ENCODE measurements at regions not wholly inside any gene's neighbourhood (a gene's known extent, or its start where the extent isn't known, plus 50 kb on each side); places are given as distances from the start of the nearest gene placed in this dataset.
"Not testable (repeated sequence)": the region's sequence is repeated elsewhere in the genome, so short reads cannot be mapped to it uniquely, and the experiment has no call there.

GRCh38 chr1:149352205-149352604 lies 122.6 kb upstream of the NBPF19 start:
- TF ChIP-seq RFX5 (IDR thresholded peaks at IDR 0.05; ENCODE audit: low read depth, low read length); NRF1 (conservative IDR thresholded peaks at IDR 0.05; ENCODE audit: low read depth, low read length); MTA2 (IDR thresholded peaks at IDR 0.05; ENCODE audit: low read depth); NFYA (IDR thresholded peaks at IDR 0.05; ENCODE audit: borderline replicate concordance, low read depth, low read length); E2F4 (IDR thresholded peaks at IDR 0.05; ENCODE audit: low read depth, low read length); ATF3 (IDR thresholded peaks at IDR 0.05; ENCODE audit: borderline replicate concordance, extremely low read depth, low read depth, low read length); CEBPB (IDR thresholded peaks at IDR 0.05; ENCODE audit: borderline replicate concordance in 1 of 2, low read depth in 2 of 2, low read length in 2 of 2); POLR2A (IDR thresholded peaks at IDR 0.05; ENCODE audit: low read depth, low read length): not testable (repeated sequence)
- TF ChIP-seq, protein P1, sequence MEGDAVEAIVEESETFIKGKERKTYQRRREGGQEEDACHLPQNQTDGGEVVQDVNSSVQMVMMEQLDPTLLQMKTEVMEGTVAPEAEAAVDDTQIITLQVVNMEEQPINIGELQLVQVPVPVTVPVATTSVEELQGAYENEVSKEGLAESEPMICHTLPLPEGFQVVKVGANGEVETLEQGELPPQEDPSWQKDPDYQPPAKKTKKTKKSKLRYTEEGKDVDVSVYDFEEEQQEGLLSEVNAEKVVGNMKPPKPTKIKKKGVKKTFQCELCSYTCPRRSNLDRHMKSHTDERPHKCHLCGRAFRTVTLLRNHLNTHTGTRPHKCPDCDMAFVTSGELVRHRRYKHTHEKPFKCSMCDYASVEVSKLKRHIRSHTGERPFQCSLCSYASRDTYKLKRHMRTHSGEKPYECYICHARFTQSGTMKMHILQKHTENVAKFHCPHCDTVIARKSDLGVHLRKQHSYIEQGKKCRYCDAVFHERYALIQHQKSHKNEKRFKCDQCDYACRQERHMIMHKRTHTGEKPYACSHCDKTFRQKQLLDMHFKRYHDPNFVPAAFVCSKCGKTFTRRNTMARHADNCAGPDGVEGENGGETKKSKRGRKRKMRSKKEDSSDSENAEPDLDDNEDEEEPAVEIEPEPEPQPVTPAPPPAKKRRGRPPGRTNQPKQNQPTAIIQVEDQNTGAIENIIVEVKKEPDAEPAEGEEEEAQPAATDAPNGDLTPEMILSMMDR (IDR thresholded peaks at IDR 0.05 in 2 of 3, conservative IDR thresholded peaks at IDR 0.05 in 1 of 3; ENCODE audit: control insufficient read depth in 2 of 3, extremely low read depth in 1 of 3, insufficient read depth in 1 of 3, low read depth in 3 of 3, low read length in 3 of 3) = not testable (repeated sequence)
- TF ChIP-seq, protein P2, sequence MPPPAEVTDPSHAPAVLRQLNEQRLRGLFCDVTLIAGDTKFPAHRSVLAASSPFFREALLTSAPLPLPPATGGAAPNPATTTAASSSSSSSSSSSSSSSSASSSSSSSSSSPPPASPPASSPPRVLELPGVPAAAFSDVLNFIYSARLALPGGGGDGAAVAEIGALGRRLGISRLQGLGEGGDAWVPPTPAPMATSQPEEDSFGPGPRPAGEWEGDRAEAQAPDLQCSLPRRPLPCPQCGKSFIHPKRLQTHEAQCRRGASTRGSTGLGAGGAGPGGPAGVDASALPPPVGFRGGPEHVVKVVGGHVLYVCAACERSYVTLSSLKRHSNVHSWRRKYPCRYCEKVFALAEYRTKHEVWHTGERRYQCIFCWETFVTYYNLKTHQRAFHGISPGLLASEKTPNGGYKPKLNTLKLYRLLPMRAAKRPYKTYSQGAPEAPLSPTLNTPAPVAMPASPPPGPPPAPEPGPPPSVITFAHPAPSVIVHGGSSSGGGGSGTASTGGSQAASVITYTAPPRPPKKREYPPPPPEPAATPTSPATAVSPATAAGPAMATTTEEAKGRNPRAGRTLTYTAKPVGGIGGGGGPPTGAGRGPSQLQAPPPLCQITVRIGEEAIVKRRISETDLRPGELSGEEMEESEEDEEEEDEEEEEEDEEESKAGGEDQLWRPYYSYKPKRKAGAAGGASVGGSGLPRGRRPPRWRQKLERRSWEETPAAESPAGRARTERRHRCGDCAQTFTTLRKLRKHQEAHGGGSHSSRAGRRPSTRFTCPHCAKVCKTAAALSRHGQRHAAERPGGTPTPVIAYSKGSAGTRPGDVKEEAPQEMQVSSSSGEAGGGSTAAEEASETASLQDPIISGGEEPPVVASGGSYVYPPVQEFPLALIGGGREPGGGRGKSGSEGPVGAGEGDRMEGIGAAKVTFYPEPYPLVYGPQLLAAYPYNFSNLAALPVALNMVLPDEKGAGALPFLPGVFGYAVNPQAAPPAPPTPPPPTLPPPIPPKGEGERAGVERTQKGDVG (CRISPR knock-in tag; IDR thresholded peaks at IDR 0.05) = not testable (repeated sequence)
- TF ChIP-seq, protein P3, sequence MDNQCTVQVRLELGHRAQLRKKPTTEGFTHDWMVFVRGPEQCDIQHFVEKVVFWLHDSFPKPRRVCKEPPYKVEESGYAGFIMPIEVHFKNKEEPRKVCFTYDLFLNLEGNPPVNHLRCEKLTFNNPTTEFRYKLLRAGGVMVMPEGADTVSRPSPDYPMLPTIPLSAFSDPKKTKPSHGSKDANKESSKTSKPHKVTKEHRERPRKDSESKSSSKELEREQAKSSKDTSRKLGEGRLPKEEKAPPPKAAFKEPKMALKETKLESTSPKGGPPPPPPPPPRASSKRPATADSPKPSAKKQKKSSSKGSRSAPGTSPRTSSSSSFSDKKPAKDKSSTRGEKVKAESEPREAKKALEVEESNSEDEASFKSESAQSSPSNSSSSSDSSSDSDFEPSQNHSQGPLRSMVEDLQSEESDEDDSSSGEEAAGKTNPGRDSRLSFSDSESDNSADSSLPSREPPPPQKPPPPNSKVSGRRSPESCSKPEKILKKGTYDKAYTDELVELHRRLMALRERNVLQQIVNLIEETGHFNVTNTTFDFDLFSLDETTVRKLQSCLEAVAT (IDR thresholded peaks at IDR 0.05) = not testable (repeated sequence)

Data from GM12878 (cell line).